ENCODE measurements at regions not wholly inside any gene's neighbourhood (a gene's known extent, or its start where the extent isn't known, plus 50 kb on each side); places are given as distances from the start of the nearest gene placed in this dataset.
A peak's percentile ranks its signal among the peaks of the same experiment; 100 is the strongest.

DNA sequence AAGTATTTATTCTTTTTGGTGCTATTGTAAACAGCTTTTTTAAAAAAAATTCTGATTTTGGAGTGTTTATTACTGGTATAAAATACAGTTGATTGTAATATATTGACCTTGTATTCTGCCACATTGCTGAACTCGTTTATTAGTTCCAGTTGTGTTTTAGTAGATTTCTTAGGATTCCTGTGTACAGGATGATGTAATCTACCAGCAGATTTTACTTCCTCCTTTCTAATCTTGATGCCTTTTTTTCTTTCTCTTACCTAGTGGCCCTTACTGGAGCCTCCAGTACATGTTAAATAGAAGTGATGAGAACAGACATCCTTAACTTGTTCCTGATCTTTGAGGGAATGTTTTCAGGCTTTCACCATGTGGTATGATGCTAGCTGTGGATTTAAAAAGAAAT lies 70.4 kb upstream of the KY start:
- no peaks in the 10 kb centered on the region for H3K27me3 ChIP-seq (ENCODE audit: insufficient read depth, poor library complexity, severe bottlenecking)
- DNase-seq (ENCODE audit: low read depth in 1 of 2, low spot score in 1 of 2) = peak; percentile 2 to 6
- TF ChIP-seq, protein P1, sequence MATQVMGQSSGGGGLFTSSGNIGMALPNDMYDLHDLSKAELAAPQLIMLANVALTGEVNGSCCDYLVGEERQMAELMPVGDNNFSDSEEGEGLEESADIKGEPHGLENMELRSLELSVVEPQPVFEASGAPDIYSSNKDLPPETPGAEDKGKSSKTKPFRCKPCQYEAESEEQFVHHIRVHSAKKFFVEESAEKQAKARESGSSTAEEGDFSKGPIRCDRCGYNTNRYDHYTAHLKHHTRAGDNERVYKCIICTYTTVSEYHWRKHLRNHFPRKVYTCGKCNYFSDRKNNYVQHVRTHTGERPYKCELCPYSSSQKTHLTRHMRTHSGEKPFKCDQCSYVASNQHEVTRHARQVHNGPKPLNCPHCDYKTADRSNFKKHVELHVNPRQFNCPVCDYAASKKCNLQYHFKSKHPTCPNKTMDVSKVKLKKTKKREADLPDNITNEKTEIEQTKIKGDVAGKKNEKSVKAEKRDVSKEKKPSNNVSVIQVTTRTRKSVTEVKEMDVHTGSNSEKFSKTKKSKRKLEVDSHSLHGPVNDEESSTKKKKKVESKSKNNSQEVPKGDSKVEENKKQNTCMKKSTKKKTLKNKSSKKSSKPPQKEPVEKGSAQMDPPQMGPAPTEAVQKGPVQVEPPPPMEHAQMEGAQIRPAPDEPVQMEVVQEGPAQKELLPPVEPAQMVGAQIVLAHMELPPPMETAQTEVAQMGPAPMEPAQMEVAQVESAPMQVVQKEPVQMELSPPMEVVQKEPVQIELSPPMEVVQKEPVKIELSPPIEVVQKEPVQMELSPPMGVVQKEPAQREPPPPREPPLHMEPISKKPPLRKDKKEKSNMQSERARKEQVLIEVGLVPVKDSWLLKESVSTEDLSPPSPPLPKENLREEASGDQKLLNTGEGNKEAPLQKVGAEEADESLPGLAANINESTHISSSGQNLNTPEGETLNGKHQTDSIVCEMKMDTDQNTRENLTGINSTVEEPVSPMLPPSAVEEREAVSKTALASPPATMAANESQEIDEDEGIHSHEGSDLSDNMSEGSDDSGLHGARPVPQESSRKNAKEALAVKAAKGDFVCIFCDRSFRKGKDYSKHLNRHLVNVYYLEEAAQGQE (IDR thresholded peaks at IDR 0.05; ENCODE audit: insufficient replicate concordance, low read depth) = no peak
- TF ChIP-seq, protein P2, sequence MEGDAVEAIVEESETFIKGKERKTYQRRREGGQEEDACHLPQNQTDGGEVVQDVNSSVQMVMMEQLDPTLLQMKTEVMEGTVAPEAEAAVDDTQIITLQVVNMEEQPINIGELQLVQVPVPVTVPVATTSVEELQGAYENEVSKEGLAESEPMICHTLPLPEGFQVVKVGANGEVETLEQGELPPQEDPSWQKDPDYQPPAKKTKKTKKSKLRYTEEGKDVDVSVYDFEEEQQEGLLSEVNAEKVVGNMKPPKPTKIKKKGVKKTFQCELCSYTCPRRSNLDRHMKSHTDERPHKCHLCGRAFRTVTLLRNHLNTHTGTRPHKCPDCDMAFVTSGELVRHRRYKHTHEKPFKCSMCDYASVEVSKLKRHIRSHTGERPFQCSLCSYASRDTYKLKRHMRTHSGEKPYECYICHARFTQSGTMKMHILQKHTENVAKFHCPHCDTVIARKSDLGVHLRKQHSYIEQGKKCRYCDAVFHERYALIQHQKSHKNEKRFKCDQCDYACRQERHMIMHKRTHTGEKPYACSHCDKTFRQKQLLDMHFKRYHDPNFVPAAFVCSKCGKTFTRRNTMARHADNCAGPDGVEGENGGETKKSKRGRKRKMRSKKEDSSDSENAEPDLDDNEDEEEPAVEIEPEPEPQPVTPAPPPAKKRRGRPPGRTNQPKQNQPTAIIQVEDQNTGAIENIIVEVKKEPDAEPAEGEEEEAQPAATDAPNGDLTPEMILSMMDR (IDR thresholded peaks at IDR 0.05; ENCODE audit: insufficient read depth, low read length) = no peak
- TF ChIP-seq POLR2AphosphoS5 (IDR thresholded peaks at IDR 0.05; ENCODE audit: low read depth) (no peak), SPI1 (IDR thresholded peaks at IDR 0.05; ENCODE audit: borderline replicate concordance, low read depth) (no peak), GABPA (IDR thresholded peaks at IDR 0.05; ENCODE audit: low read depth) (no peak)
- no peak overlapping the region for H3K27ac ChIP-seq (replicated peaks)
- no peak overlapping the region for H3K4me3 ChIP-seq (replicated peaks; ENCODE audit: insufficient read depth, low read length)

DNA sequence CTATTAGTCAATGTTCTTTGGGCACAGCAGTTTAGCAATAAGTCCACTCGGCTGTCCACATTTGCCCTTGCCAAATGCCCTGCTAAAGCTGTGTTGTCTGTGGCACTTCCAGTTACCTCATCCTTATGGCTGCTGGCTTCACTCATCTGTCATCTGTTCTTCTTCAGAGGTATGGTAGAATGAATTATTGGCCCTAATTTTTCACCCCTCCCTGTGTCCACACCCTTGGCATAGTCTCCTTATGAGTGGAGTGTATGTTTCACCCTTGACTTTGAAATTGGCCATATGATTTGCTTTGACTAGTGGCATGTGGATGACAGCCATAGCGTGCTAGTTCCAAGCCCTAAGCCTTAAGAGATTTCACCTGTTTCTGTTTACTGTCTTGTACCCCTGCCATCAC lies 72.1 kb upstream of the EPHB1 start:
- DNase-seq (ENCODE audit: low read depth in 1 of 2, low spot score in 1 of 2) = no peak
- TF ChIP-seq, protein P2 (IDR thresholded peaks at IDR 0.05; ENCODE audit: insufficient read depth, low read length) = no peak
- TF ChIP-seq SPI1 (IDR thresholded peaks at IDR 0.05; ENCODE audit: borderline replicate concordance, low read depth) (no peak), GABPA (IDR thresholded peaks at IDR 0.05; ENCODE audit: low read depth) (no peak), POLR2AphosphoS5 (IDR thresholded peaks at IDR 0.05; ENCODE audit: low read depth) (no peak)
- TF ChIP-seq, protein P1 (IDR thresholded peaks at IDR 0.05; ENCODE audit: insufficient replicate concordance, low read depth) = no peak

GRCh38 chr3:134729649-134730048 lies 65.4 kb upstream of the EPHB1 start:
- TF ChIP-seq, protein P1 (IDR thresholded peaks at IDR 0.05; ENCODE audit: insufficient replicate concordance, low read depth) = no peak
- TF ChIP-seq GABPA (IDR thresholded peaks at IDR 0.05; ENCODE audit: low read depth) (no peak), POLR2AphosphoS5 (IDR thresholded peaks at IDR 0.05; ENCODE audit: low read depth) (no peak), SPI1 (IDR thresholded peaks at IDR 0.05; ENCODE audit: borderline replicate concordance, low read depth) (no peak)
- TF ChIP-seq, protein P2 (IDR thresholded peaks at IDR 0.05; ENCODE audit: insufficient read depth, low read length) = no peak
- no peak overlapping the region for H3K4me3 ChIP-seq (replicated peaks; ENCODE audit: insufficient read depth, low read length)
- DNase-seq (ENCODE audit: low read depth in 1 of 2, low spot score in 1 of 2) = no peak
- no peak overlapping the region for H3K27ac ChIP-seq (replicated peaks)
- peaks cover 7% of the 10 kb centered on the region for H3K27me3 ChIP-seq (ENCODE audit: insufficient read depth, poor library complexity, severe bottlenecking)

More for the DNA sequence above, 72.1 kb upstream of the EPHB1 start:
- no peak overlapping the region for H3K4me3 ChIP-seq (replicated peaks; ENCODE audit: insufficient read depth, low read length)
- no peak overlapping the region for H3K27ac ChIP-seq (replicated peaks)
- H3K27me3 ChIP-seq (ENCODE audit: insufficient read depth, poor library complexity, severe bottlenecking) = no peaks in the 10 kb centered on the region
